ENCODE measurements at regions not wholly inside any gene's neighbourhood (a gene's known extent, or its start where the extent isn't known, plus 50 kb on each side); places are given as distances from the start of the nearest gene placed in this dataset.

GRCh38 chr7:145862212-145862611 is 254.4 kb upstream of the CNTNAP2 start:
- no peak for DNase-seq (ENCODE audit: low read depth)
- in situ Hi-C loops (cut with HindIII; ENCODE audit: low sequenced_read_pairs), result no loop called here
- TF ChIP-seq, protein P1, sequence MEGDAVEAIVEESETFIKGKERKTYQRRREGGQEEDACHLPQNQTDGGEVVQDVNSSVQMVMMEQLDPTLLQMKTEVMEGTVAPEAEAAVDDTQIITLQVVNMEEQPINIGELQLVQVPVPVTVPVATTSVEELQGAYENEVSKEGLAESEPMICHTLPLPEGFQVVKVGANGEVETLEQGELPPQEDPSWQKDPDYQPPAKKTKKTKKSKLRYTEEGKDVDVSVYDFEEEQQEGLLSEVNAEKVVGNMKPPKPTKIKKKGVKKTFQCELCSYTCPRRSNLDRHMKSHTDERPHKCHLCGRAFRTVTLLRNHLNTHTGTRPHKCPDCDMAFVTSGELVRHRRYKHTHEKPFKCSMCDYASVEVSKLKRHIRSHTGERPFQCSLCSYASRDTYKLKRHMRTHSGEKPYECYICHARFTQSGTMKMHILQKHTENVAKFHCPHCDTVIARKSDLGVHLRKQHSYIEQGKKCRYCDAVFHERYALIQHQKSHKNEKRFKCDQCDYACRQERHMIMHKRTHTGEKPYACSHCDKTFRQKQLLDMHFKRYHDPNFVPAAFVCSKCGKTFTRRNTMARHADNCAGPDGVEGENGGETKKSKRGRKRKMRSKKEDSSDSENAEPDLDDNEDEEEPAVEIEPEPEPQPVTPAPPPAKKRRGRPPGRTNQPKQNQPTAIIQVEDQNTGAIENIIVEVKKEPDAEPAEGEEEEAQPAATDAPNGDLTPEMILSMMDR (IDR thresholded peaks at IDR 0.05; ENCODE audit: low read depth, low read length, missing control alignments), result no peak

DNA sequence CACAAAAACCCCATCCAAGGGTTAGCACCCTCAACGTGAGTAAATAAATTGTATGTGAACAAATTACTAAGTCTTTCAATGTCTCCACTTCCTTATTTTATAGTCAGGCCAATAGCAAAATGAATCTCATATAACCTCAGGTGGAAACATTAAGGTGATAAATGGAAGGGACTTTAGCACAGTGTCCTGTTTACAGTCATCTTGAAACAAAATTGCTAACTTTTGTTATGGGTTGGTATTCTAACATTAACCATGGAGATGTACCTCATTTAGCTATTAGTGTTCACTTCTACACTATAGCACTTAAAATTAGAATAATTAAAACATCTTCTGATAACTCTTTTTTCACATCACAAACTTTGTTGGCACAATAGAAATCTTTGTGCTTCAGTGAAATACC is 255.8 kb upstream of the CNTNAP2 start:
- in situ Hi-C loops (cut with HindIII; ENCODE audit: low sequenced_read_pairs), result no loop called here
- TF ChIP-seq, protein P1 (IDR thresholded peaks at IDR 0.05; ENCODE audit: low read depth, low read length, missing control alignments), result no peak
- H3K4me3 ChIP-seq (ENCODE audit: low read depth, low read length), result no peak overlapping the region
- DNase-seq (ENCODE audit: low read depth), result no peak

More at GRCh38 chr7:145862212-145862611, 254.4 kb upstream of the CNTNAP2 start:
- H3K4me3 ChIP-seq (ENCODE audit: low read depth, low read length), result no peak overlapping the region

GRCh38 chr7:145850636-145851035 is 266.0 kb upstream of the CNTNAP2 start:
- TF ChIP-seq, protein P1 (IDR thresholded peaks at IDR 0.05; ENCODE audit: low read depth, low read length, missing control alignments), result no peak

GRCh38 chr7:145848691-145849090 is 267.9 kb upstream of the CNTNAP2 start:
- no peak for DNase-seq (ENCODE audit: low read depth)
- H3K4me3 ChIP-seq (ENCODE audit: low read depth, low read length), result no peak overlapping the region
- in situ Hi-C loops (cut with HindIII; ENCODE audit: low sequenced_read_pairs), result no loop called here
- TF ChIP-seq, protein P1 (IDR thresholded peaks at IDR 0.05; ENCODE audit: low read depth, low read length, missing control alignments), result no peak

More at GRCh38 chr7:145850636-145851035, 266.0 kb upstream of the CNTNAP2 start:
- DNase-seq (ENCODE audit: low read depth), result no peak
- in situ Hi-C loops (cut with HindIII; ENCODE audit: low sequenced_read_pairs), result no loop called here
- H3K4me3 ChIP-seq (ENCODE audit: low read depth, low read length), result no peak overlapping the region

DNA sequence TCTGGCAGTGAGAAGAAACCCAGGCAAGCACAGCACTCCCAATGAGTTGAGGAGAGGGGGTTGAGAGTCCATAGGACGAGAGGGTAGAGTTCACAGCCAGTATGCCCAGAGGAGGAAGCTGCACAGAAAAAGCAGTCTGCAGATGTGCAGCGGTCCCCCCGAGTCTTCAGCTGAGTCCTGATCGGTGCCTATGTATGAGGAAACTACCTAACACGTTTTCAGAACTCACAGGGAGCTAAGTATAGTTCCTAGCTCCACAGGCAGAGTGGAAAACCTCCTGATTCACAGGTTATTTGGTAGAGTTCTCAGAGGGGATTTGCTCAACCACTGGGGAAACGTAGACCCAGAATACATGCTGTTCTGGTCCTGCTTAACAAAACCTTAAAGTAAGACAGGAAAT is 271.3 kb upstream of the CNTNAP2 start:
- TF ChIP-seq, protein P1 (IDR thresholded peaks at IDR 0.05; ENCODE audit: low read depth, low read length, missing control alignments), result no peak
- no peak overlapping the region for H3K4me3 ChIP-seq (ENCODE audit: low read depth, low read length)
- in situ Hi-C loops (cut with HindIII; ENCODE audit: low sequenced_read_pairs), result no loop called here
- no peak for DNase-seq (ENCODE audit: low read depth)

- DNase-seq (ENCODE audit: low read depth), result no peak
- no peak overlapping the region for H3K4me3 ChIP-seq (ENCODE audit: low read depth, low read length)
- TF ChIP-seq, protein P1 (IDR thresholded peaks at IDR 0.05; ENCODE audit: low read depth, low read length, missing control alignments), result no peak
- in situ Hi-C loops (cut with HindIII; ENCODE audit: low sequenced_read_pairs), result no loop called here
Measured at GRCh38 chr7:145839814-145840213, 276.8 kb upstream of the CNTNAP2 start.

Data from astrocyte of the cerebellum (primary cell).